HL-60 (cell line): ENCODE measurements at regions not wholly inside any gene's neighbourhood (a gene's known extent, or its start where the extent isn't known, plus 50 kb on each side); places are given as distances from the start of the nearest gene placed in this dataset.
"Not testable (repeated sequence)": the region's sequence is repeated elsewhere in the genome, so short reads cannot be mapped to it uniquely, and the experiment has no call there.

Experiments
- DNase-seq, 2 experiments: peaks; one replicate each; pipeline ENCODE4 v3.0.0-alpha.2; 2010 to 2020; ENCODE audit warnings: low read depth in 1 of 2, low spot score in 1 of 2
- H3K27ac ChIP-seq: fragments of 250-450 bp; sonication (Bioruptor Pico); replicated peaks from 2 replicates; pipeline ENCODE4 v1.5.1; 2020; ENCODE audit warnings: mild to moderate bottlenecking, moderate library complexity
- H3K27me3 ChIP-seq: fragments of 250-450 bp; sonication (Bioruptor Pico); 2 replicates; pipeline ENCODE4 v1.5.1; 2021; ENCODE audit warnings: mild to moderate bottlenecking, moderate library complexity; ENCODE audit not compliant: insufficient read depth, poor library complexity, severe bottlenecking
- H3K4me3 ChIP-seq: replicated peaks from 2 replicates; pipeline ENCODE4 v1.5.1; 2011; ENCODE audit warnings: mild to moderate bottlenecking, control low read depth, low read length; ENCODE audit not compliant: insufficient read depth
- CTCF ChIP-seq: IDR thresholded peaks from one replicate; pipeline ENCODE4 v1.5.1; 2011; ENCODE audit warnings: low read length, control low read depth, inconsistent platforms; ENCODE audit not compliant: insufficient read depth
- GABPA ChIP-seq: IDR thresholded peaks from 2 replicates; pipeline ENCODE4 v1.6.1; 2012; ENCODE audit warnings: low read depth
- POLR2AphosphoS5 ChIP-seq: IDR thresholded peaks from 2 replicates; pipeline ENCODE4 v1.6.1; 2012; ENCODE audit warnings: low read depth
- REST ChIP-seq: IDR thresholded peaks from 2 replicates; pipeline ENCODE4 v1.6.1; 2012; ENCODE audit warnings: low read depth; ENCODE audit not compliant: insufficient replicate concordance
- SPI1 ChIP-seq: IDR thresholded peaks from 2 replicates; pipeline ENCODE4 v1.6.1; 2012; ENCODE audit warnings: low read depth, mild to moderate bottlenecking, borderline replicate concordance

- H3K27me3 ChIP-seq, H3K4me3 ChIP-seq, H3K27ac ChIP-seq, DNase-seq: not testable (repeated sequence)
- peak; percentile 26; the same call in 1 of the 2 replicates for TF ChIP-seq SPI1
Measured at GRCh38 chr9:32209164-32209563, 175.3 kb upstream of the ACO1 start.

GRCh38 chr9:32218100-32218767 lies 166.2 kb upstream of the ACO1 start:
- no peak overlapping the region for H3K27ac ChIP-seq
- no peaks in the 10 kb centered on the region for H3K27me3 ChIP-seq
- DNase-seq, result no peak
- TF ChIP-seq CTCF (no peak), POLR2AphosphoS5 (no peak), REST (no peak), GABPA (no peak), SPI1 (no peak)
- no peak overlapping the region for H3K4me3 ChIP-seq

- TF ChIP-seq POLR2AphosphoS5 (no peak), CTCF (no peak)
- Histone ChIP-seq H3K27me3 (no peaks in the 10 kb centered on the region), H3K4me3 (no peak overlapping the region), H3K27ac (no peak overlapping the region)
- DNase-seq, result no peak
Measured at GRCh38 chr9:32220750-32221149, 163.7 kb upstream of the ACO1 start.

GRCh38 chr9:32234451-32234850 lies 150.0 kb upstream of the ACO1 start:
- no peak overlapping the region for H3K27ac ChIP-seq
- H3K4me3 ChIP-seq, result no peak overlapping the region
- no peak for DNase-seq
- TF ChIP-seq GABPA, result no peak
- H3K27me3 ChIP-seq, result no peaks in the 10 kb centered on the region

GRCh38 chr9:32247168-32247567 lies 137.3 kb upstream of the ACO1 start:
- no peak overlapping the region for H3K4me3 ChIP-seq
- no peak for DNase-seq
- TF ChIP-seq SPI1, result no peak
- no peak for TF ChIP-seq GABPA
- no peak for TF ChIP-seq POLR2AphosphoS5
- TF ChIP-seq CTCF, result no peak
- no peak for TF ChIP-seq REST
- no peak overlapping the region for H3K27ac ChIP-seq
- no peaks in the 10 kb centered on the region for H3K27me3 ChIP-seq
